GM18508 (cell line): ENCODE measurements at regions not wholly inside any gene's neighbourhood (a gene's known extent, or its start where the extent isn't known, plus 50 kb on each side); places are given as distances from the start of the nearest gene placed in this dataset.

Experiments
- ATAC-seq: cut with Tn5 transposase; IDR thresholded peaks from one replicate; pipeline ENCODE4 v1.9.1; 2021; ENCODE audit warnings: moderate number of reproducible peaks; ENCODE audit not compliant: insufficient read depth, unreplicated experiment

DNA sequence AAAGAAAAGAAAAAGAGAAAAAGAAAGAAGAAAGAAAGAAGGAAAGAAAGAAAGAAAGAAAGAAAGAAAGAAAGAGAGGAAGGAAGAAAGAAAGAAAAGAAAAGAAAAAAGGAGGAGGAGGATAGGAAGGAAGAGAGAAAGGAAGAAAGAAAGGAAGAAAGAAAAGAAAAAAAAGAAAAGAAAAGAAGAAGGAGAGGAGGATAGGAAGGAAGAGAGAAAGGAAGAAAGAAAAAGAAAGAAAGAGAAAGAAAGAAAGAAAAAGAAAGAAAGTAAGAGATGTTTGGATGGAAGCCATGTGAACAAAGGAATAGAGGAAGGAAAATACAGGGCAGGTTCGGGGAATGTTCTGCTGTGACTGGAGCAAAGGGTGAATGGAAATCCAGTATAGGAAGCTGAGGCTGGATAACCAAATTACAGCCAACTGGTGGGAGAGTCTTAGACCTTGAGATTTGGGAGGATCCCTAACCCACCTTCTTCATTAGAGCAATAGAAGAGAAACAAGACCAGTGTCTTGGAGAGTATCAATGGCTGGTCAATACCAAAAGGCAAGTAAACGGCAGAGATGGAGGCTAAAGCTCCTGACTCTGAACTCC, 94.9 kb downstream of the RASSF10 start:
- no peak for ATAC-seq

- no peak for ATAC-seq
These were observed 95.6 kb downstream of the RASSF10 start for GRCh38 chr11:13104619-13105236.

DNA sequence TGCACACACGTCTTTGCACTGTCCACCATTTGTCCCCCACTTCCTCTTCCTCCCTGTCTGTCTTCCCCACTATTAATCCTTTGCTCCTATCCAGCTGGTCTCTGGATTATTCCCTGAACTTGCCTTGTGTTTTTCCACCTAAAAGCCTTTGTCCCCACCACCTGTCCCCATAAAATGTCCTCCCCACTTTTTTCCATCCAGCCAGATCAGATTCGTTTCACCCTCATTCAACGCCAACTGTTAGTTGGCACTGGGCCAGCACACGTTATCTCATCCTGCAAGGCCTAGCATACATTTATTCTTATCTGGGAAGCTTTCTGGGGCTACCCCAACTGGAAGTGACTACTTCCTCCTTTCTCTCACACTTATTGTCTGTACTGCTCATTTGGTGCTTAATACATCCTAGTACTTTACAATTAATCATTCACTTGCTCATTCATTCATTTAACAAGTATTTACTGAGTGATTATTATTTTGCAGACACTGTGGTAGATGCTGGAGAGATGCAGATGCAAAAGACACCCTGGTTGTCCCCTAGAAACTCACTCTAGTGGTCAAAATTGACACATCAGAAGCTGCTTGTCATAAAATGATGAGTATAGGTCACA, 96.2 kb downstream of the RASSF10 start:
- peak; percentile 77 for ATAC-seq

- ATAC-seq = no peak
These were observed 98.5 kb downstream of the RASSF10 start for GRCh38 chr11:13107544-13108044.

DNA sequence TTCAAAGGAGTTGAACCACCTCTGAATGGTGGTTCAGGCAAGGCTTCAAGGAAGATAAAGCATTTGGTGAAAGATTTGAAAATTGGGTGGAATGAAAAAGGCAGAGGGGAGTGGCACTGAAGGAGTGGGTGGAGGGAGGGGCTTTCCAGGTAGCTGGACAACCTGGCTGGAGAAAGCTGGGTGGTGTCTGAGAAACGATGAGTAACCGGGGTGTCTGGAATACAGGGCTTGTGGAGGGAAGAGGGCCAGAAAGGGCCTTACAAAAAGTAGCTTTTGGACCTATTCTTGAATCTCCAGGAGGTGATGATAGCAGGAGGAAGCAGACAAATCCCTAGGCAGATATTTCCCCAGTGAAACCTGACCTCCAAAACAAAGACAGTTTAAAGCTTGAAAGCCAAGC, 99.3 kb downstream of the RASSF10 start:
- ATAC-seq = no peak

GRCh38 chr11:13109616-13110015, 100.5 kb downstream of the RASSF10 start:
- no peak for ATAC-seq

GRCh38 chr11:13110145-13110544, 101.0 kb downstream of the RASSF10 start:
- no peak for ATAC-seq

GRCh38 chr11:13110929-13111812, 102.1 kb downstream of the RASSF10 start:
- no peak for ATAC-seq

DNA sequence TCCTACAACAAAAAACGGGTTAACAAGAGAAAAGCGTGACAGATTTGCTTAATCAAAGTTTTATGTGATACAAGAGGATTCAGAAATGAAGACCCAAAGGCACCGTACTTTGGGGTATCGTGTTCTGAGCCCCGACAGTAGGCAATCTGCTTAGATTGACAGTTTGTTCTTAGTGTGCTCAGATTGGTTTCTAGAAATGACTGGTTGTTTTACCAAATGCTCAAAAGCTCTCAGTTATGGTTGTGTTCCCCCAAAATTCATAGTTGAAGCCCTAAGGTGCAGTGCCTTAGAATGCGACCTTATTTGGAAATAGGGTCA, 102.7 kb downstream of the RASSF10 start:
- ATAC-seq = no peak

- no peak for ATAC-seq
These were observed 105.7 kb downstream of the RASSF10 start for GRCh38 chr11:13114566-13115379.

DNA sequence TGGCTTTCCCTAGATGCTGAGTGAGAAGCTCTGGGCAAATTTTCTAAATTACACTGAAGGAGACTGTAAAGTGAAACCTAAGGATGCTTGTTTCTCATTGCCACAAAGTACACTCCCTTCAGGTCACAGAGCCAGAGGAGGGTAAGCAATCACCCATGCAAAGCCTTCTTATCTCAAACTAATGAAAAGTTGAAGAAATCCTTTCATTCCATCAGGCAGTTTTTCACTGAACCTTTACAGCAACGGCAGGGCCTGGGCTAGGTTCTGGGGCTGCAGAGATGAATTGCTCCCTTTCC, 106.2 kb downstream of the RASSF10 start:
- ATAC-seq = no peak

DNA sequence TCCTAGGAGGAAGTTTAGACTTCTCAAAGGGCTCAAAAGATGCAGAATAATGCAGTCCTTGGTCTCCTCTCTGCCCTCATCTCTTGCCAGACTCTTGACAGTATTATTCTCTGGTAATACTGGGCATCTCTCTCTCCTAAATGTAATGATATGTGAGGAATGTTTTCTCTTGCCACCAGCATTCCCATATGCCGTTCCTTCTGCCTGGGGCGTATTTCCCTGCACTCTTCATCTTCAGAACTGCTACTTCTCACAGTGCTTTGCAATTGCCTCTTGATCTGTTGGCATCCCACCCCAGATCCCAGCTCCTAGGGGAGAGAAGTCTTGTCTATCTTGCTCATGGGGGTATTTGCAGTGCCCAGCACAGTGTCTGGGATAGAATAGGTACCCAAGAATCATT, 107.4 kb downstream of the RASSF10 start:
- ATAC-seq = no peak

DNA sequence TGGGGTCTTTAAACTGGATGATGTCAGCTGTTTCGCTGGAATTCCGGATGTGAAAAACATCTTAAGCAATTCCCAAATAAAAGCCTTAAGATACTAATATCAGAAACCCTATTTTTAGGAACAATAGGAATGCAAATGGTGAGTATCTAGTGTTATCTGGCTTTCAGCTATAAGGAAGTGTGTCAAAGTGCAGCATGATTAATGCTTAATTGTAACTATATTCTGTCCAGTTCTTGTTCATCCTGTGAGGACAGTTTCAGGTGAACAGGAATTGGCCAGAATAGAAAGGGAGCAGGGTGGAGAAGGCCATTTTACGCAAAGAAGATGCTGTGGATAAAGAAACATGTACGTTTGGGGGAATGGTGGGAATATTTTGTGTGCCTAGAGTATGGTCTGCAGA, 108.2 kb downstream of the RASSF10 start:
- ATAC-seq = no peak

GRCh38 chr11:13118194-13118593, 109.1 kb downstream of the RASSF10 start:
- ATAC-seq = no peak

GRCh38 chr11:13118650-13119049, 109.5 kb downstream of the RASSF10 start:
- no peak for ATAC-seq

DNA sequence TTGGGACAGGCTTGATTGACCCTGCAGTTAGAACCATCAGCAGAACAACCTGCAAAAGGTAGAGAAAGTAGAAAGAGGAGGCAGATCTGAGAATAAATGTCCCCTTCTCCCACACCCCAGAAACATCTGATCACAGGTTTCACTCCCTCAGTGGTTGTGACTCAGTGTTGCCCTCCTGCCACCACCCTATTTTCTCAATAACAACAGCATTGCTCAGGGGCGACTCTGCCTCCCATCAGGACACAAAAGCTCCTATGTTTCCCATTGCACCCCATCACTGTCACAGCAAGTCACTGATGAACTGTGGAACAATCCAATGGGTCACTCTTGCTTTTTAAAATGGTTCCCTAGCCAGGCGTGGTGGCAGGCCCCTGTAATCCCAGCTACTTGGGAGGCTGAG, 110.2 kb downstream of the RASSF10 start:
- no peak for ATAC-seq

GRCh38 chr11:13119941-13120520, 110.9 kb downstream of the RASSF10 start:
- ATAC-seq = no peak

DNA sequence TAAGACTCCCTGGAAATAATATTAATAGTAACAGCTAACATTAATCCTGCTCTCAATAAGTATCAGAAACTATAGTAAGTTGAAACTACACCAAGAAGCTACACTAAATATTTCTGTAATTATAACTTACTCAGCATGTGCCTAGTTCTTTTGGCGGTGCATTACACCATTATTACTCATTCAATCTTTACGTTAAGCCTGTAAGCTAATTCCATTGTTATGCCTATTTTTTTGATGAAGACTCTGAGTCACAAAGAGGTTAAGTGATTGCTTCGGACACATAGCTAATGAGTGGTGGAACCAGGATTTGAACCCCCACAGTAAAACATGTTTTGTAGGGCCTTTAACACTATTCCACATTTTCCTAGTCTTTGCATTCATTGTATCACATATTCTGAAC, 111.6 kb downstream of the RASSF10 start:
- no peak for ATAC-seq

DNA sequence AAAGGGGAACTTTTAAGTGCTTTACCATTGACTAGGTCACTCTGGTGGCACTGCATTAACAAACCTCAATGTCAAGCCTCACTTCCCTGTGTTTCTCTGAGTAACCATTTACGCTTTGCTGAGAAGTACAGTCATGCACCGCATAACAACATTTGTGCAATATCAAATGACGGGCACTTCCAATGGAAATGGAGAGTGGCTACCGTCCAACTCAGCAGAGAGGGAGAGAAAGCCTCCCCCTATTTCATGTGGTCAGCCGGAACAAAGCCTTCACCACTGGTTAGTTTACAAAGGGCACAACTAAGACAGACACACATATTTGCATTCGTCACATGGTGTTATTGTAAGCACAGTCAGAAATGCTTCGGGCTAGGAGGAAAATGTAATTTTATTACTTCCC, 117.3 kb downstream of the RASSF10 start:
- ATAC-seq = no peak

GRCh38 chr11:13127161-13127560, 118.0 kb downstream of the RASSF10 start:
- no peak for ATAC-seq
